Body of pancreas (tissue), 4 donors: ENCODE measurements at regions not wholly inside any gene's neighbourhood (a gene's known extent, or its start where the extent isn't known, plus 50 kb on each side); places are given as distances from the start of the nearest gene placed in this dataset.

Source experiments
- CTCF ChIP-seq, 7 experiments: fragments of 450-650 bp in 4 of 7; fragments of 200-600 bp in 3 of 7; sonication (generic) in 3 of 7; IDR thresholded peaks; one replicate each; pipeline ENCODE4 v1.5.1; 2016 to 2019; ENCODE audit warnings: antibody characterized with exemption in 7 of 7
- POLR2A ChIP-seq, 3 donors: fragments of 450-650 bp; IDR thresholded peaks; one replicate each; pipeline ENCODE4 v1.6.1; 2016; ENCODE audit warnings: antibody characterized with exemption in 3 of 3, mild to moderate bottlenecking in 2 of 3

- TF ChIP-seq CTCF (IDR thresholded peaks at IDR 0.05): no peak
- TF ChIP-seq POLR2A (IDR thresholded peaks at IDR 0.05): no peak
Measured at GRCh38 chr5:74459984-74460383, 180.5 kb downstream of the ENC1 start.
